ENCODE measurements at regions not wholly inside any gene's neighbourhood (a gene's known extent, or its start where the extent isn't known, plus 50 kb on each side); places are given as distances from the start of the nearest gene placed in this dataset.

DNA sequence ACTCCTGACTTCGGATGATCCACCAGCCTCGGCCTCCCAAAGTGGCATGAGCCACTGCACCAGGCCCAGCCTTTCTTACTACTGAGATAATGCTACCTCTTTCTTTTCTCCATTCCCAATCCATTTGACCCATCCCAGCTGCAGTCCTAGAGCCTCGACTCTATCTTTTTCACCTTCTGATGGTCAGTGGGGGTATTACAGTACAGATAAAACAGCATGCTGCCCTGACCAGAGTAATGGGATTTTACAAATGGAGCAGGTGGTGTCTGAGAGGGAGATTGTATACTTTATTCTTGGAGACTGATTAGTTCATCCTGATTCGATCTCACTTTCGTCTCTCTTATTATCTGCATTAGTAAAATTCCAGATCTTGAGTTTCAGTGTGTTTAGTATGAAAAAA is 238.6 kb upstream of the TNP1 start:
- no peak for DNase-seq

GRCh38 chr2:217097346-217097745 is 237.5 kb upstream of the TNP1 start:
- no peak for DNase-seq

DNA sequence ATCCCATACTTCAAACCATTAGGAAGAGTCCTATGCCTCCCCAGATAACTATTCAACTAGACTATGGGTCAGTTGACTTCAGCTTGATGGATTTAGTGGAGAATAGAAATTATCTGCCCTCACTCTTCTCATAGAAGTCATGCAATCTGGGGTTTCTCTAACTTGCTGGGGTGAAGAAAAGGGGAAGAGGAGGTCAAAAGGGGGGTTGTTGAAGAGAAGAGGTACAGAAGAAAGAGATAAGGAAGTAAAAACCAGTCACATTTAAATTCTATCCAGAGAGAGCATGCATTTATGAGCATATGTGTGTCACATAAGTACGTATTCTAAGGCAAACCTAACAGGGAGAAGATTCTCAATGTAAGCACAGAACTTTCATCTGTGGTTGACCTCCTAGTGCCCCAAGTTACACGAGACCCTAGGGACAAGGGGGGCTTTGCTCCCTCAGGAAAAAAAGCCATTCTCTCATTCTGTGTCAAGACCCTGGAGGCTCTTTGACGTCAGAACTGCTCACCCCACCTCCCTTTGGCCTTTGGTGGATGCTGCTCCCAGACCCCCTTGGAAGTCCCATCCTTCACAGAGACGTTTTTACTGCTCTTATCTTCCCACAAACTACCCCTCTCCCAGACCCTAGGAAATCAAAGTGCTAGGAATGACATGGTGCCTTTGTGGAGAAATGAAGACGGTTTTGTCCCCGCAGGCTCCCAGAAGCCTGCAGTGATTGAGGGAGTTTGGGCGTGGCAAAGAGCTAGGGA is 236.8 kb upstream of the TNP1 start:
- DNase-seq = no peak

- DNase-seq = no peak
These were observed 235.8 kb upstream of the TNP1 start for GRCh38 chr2:217095511-217096205.

DNA sequence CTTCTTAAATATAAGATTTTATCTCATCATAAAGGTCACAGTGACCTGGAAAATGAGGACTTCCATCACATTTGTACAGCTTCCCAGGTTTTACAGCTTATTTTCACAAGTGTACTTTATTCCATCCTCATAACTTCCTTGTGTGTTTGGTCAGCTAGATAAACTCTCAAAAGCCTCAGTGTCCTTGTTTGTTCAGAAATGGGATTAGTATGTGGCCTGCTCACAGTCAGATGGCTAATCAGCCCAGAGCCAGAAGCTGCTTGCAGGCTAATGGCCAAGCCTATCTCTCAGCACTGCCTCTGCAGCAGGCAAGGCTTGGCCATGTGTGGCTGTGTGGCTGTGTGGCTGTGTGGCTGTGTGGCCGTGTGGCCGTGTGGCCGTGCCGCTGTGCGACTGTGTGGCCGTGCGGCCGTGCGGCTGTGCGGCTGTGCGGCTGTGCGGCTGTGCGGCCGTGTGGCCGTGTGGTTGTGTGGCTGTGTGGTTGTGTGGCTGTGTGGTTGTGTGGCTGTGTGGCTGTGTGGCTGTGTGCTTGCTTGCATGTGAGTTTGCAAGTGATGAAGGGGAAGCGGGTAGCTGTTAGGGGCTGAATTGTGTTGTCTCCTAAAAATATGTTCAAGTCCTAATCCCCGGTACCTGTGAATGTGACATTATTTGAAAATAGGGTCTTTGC is 233.0 kb upstream of the TNP1 start:
- no peak for DNase-seq

- DNase-seq = no peak
These were observed 231.7 kb upstream of the TNP1 start for GRCh38 chr2:217091531-217091930.

DNA sequence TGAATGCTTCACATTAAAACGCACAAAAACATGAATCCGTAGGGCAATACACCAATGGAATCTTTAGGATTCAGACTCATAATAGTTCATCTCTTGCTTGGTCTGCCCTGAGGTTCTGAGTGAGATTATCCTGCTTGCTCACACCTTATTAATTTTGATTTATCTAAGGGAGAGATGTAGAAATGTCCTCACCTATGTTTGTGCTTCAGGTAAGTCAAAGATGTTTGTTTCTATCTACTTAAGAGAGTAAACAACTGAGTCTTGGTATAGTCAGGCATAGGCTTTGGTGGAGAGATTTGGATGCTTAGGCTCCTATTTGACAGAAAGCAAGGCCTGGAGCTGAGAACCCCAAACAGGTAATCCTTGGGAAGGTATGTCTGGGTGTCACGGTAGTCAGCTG is 231.0 kb upstream of the TNP1 start:
- DNase-seq = no peak

DNA sequence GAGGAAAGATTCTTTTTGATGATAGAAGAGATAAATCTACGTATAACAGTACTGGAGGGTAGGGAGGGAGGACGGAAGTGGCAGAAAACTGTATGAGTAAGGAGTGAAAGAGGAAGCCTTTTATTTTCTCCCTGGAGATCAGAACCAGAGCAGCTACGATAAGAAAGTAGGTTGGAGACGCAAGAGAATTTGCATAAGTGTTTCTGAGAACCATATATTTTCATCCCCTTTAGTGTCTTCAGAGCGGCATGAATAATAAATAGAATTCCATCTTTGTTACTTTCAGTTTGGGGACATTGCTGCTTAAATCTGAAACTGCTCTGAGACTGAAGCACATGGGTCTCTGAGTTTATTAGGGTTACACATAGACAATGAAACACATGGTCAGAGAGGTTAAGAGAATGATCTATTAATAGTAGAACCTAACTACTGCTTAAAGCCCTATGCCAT is 230.2 kb upstream of the TNP1 start:
- DNase-seq = no peak

DNA sequence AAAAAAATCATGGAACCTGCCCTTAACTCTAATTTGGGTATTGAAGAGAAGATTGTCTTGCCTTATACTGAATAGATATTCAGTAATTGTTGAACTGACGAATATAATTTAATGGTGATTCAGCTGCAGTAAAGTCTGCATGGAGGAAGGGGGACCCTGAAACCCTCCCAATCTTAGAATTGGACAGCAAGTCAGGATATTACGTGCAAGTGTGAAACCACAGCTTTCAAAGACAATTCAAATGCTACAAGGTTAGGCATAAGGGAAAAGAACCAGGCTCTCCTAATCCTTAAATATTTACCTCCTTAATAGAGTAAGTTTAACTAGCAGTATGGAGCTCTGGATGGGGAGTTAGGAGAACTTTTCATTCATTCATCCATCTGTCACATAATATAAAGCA is 226.9 kb upstream of the TNP1 start:
- no peak for DNase-seq

- no peak for DNase-seq
These were observed 226.2 kb upstream of the TNP1 start for GRCh38 chr2:217086038-217086522.

- no peak for DNase-seq
These were observed 225.7 kb upstream of the TNP1 start for GRCh38 chr2:217085543-217085942.

GRCh38 chr2:217081799-217082198 is 221.9 kb upstream of the TNP1 start:
- no peak for DNase-seq

- DNase-seq = no peak
These were observed 219.3 kb upstream of the TNP1 start for GRCh38 chr2:217079165-217079564.

- no peak for DNase-seq
These were observed 218.1 kb upstream of the TNP1 start for GRCh38 chr2:217077831-217078407.

DNA sequence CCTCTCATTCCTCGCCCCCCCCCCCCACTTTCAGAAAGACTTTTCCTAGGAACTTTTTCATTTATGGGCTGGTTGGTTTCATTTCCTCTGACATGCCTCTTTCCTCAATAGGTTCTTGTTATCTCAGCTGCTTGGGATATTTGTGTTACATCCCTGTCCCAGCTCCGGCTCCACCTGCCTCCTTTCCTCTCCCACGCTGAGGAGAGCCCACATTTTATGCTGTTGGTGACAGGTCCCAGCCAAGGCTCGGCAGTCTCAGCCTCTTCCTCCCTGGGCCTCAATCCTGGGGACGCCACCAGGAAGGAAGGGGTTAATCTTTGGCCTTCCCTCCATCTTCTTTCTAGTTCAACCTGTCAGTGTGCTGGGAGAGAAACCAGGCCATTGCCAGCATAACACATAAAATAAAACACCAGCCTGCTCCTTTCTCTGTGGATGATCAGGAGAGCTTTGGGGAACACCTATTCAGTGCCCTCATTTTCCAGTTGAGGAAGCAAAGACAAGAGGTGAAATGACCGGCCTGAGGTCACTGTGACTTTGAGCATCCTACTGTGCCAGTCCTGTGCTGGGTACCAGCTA is 216.9 kb upstream of the TNP1 start:
- no peak for DNase-seq

- no peak for DNase-seq
These were observed 216.2 kb upstream of the TNP1 start for GRCh38 chr2:217076058-217076435.

DNA sequence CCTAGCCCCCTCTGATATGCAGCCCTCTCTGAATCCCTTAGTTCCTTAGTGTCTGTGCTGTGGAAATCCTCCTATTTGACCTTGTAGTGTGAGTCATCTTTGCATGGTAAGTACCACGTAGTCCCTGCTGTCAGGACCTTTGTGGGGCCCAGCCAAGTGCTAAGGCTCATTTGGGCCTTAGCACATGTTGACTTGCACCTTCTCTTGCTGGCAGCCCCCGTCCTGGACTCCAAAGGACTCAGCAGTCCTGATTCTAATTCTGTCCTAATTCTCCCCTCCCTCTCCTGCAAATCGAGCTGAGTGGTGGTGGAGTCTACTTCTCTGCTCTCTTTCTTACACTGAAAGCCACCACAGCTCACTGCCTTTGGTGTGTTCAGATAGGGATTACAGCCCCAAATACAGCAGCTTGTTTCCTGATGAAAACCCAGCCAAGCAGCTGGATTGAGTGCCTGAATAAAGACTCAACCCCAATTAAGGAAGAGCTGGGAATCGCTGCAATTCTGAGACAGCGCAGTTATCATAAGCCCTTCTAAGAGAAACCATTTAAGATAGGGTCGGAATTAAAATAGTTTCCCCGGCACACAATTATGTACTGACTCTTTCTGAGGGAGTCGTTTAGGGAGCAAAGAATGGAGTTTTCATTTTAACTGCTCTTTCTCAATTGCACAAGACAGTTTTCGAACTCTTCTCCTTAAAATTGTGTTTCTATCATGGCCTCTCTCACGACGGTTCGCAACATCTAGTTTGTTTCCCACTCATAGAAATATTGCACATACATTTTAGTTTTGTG is 215.6 kb upstream of the TNP1 start:
- no peak for DNase-seq

GRCh38 chr2:217074576-217075255 is 214.9 kb upstream of the TNP1 start:
- DNase-seq = no peak

DNA sequence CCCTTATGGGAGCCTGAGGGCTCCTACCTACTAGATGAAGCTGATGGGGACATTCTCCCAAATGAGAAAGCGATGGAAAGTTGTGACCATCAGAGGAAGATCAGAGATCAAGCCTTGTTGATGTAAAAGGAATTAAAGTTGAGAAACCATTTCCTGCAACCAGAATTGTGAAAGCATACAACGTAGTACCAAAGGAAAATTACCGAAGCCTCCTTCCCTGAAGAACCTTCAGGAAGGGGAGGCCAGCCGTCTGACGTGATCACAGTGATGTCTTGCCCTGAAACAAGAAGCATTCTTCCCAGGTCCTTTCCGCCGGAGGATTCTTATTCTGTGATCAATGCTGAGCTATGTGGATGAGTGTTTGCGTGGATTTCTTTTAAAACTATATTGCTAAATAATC is 211.6 kb upstream of the TNP1 start:
- no peak for DNase-seq

DNA sequence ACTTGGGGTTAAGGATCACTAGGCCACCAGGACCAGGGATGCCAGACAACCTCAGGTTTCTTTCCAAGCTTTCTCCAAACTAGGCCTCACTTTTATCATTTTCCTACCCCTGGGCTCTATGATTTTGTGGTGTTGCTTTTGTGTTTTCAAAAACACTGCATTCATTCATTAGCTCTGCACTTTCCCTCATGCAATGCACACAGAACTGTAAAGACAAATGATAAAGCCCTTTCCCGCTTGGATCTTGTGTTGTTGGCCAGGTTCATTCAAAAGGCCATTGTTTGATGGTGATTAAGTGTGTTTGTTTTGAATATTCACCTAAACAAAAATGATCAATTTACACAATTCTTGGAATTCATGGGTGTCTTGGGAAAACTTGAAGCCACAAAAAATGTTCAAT is 210.7 kb upstream of the TNP1 start:
- DNase-seq = no peak

- no peak for DNase-seq
These were observed 210.2 kb upstream of the TNP1 start for GRCh38 chr2:217070043-217070430.

Data from CD4-positive, alpha-beta T cell treated with Interleukin-10 for 1 hour (primary cell).